Kidney epithelial cell (primary cell): ENCODE measurements at regions not wholly inside any gene's neighbourhood (a gene's known extent, or its start where the extent isn't known, plus 50 kb on each side); places are given as distances from the start of the nearest gene placed in this dataset.

Experiments
- DNase-seq: peaks from one replicate; pipeline ENCODE4 v3.0.0-alpha.2; 2010; ENCODE audit warnings: low read depth
- H3K27me3 ChIP-seq: 2 replicates; pipeline ENCODE4 v1.6.0; 2011; ENCODE audit warnings: low read length; ENCODE audit not compliant: control insufficient read depth, insufficient read depth
- H3K36me3 ChIP-seq: 2 replicates; pipeline ENCODE4 v1.5.1; 2011; ENCODE audit warnings: low read length; ENCODE audit not compliant: control insufficient read depth, insufficient read depth
- H3K4me3 ChIP-seq: 2 replicates; pipeline ENCODE4 v1.5.1; 2011; ENCODE audit warnings: low read depth, mild to moderate bottlenecking, control low read depth, low read length
- CTCF ChIP-seq: IDR thresholded peaks from 2 replicates; pipeline ENCODE4 v1.5.1; 2011; ENCODE audit warnings: mild to moderate bottlenecking, moderate library complexity, low read length, control low read depth, inconsistent platforms; ENCODE audit not compliant: insufficient read depth, poor library complexity, severe bottlenecking

- H3K4me3 ChIP-seq: no peak overlapping the region
- no peak for DNase-seq
- H3K36me3 ChIP-seq: no peaks in the 10 kb centered on the region
- TF ChIP-seq CTCF: no peak
- H3K27me3 ChIP-seq: no peaks in the 10 kb centered on the region
These were observed 192.6 kb upstream of the SLC24A3 start for GRCh38 chr20:19019734-19020364.

GRCh38 chr20:19021406-19022117 lies 190.9 kb upstream of the SLC24A3 start:
- H3K4me3 ChIP-seq: no peak overlapping the region
- no peaks in the 10 kb centered on the region for H3K36me3 ChIP-seq
- H3K27me3 ChIP-seq: no peaks in the 10 kb centered on the region
- DNase-seq: no peak
- no peak for TF ChIP-seq CTCF

- no peak for TF ChIP-seq CTCF
- H3K27me3 ChIP-seq: no peaks in the 10 kb centered on the region
- no peaks in the 10 kb centered on the region for H3K36me3 ChIP-seq
- no peak for DNase-seq
- no peak overlapping the region for H3K4me3 ChIP-seq
These were observed 190.3 kb upstream of the SLC24A3 start for GRCh38 chr20:19022118-19022575.

- Histone ChIP-seq H3K4me3 (no peak overlapping the region), H3K36me3 (no peaks in the 10 kb centered on the region), H3K27me3 (no peaks in the 10 kb centered on the region)
- no peak for TF ChIP-seq CTCF
- no peak for DNase-seq
These were observed 189.5 kb upstream of the SLC24A3 start for GRCh38 chr20:19022791-19023448.

GRCh38 chr20:19024296-19025035 lies 188.0 kb upstream of the SLC24A3 start:
- Histone ChIP-seq H3K4me3 (no peak overlapping the region), H3K36me3 (no peaks in the 10 kb centered on the region), H3K27me3 (no peaks in the 10 kb centered on the region)
- DNase-seq: no peak
- no peak for TF ChIP-seq CTCF
